ENCODE measurements at regions not wholly inside any gene's neighbourhood (a gene's known extent, or its start where the extent isn't known, plus 50 kb on each side); places are given as distances from the start of the nearest gene placed in this dataset.

GRCh38 chr17:71488851-71489250, 632.0 kb upstream of the SOX9 start:
- no peaks in the 10 kb centered on the region for H3K27me3 ChIP-seq (ENCODE audit: insufficient read depth, low read length, poor library complexity, severe bottlenecking)
- no peaks in the 10 kb centered on the region for H3K36me3 Mint-ChIP-seq
- peaks cover 0 to 7% (median 2%) of the 10 kb centered on the region in 5 donors for H3K9me3 Mint-ChIP-seq
- no peaks in the 10 kb centered on the region for H3K4me1 ChIP-seq (ENCODE audit: insufficient read depth, low read length)
- H3K4me3 ChIP-seq (ENCODE audit: low read length) = no peak overlapping the region
- no peaks in the 10 kb centered on the region for H3K4me1 Mint-ChIP-seq
- no peaks in the 10 kb centered on the region for H3K36me3 ChIP-seq (ENCODE audit: insufficient read depth, low read length)
- ChIA-PET POLR2A (no interaction called here), CTCF (no interaction called here)
- H3K27ac ChIP-seq (ENCODE audit: low read depth, low read length) = no peak overlapping the region
- no peak overlapping the region for H3K27ac Mint-ChIP-seq
- H3K27me3 Mint-ChIP-seq = no peaks in the 10 kb centered on the region
- H3K9me3 ChIP-seq (ENCODE audit: low read length) = no peaks in the 10 kb centered on the region
- DNase-seq = no peak
- H3K4me3 Mint-ChIP-seq = no peak overlapping the region

- POLR2A ChIA-PET = no interaction called here
These were observed 626.6 kb upstream of the SOX9 start for GRCh38 chr17:71494062-71494855.

GRCh38 chr17:71495420-71495819, 625.4 kb upstream of the SOX9 start:
- no peaks in the 10 kb centered on the region for H3K9me3 ChIP-seq (ENCODE audit: low read length)
- ChIA-PET CTCF (no interaction called here), POLR2A (interaction anchor here (0.6 kb wide), 1 partner anchor 139 kb away, joined by 4 read pairs; no protein-coding TSS in a partner anchor)
- H3K27me3 ChIP-seq (ENCODE audit: insufficient read depth, low read length, poor library complexity, severe bottlenecking) = no peaks in the 10 kb centered on the region
- no peaks in the 10 kb centered on the region for H3K4me1 ChIP-seq (ENCODE audit: insufficient read depth, low read length)
- no peaks in the 10 kb centered on the region for H3K27me3 Mint-ChIP-seq
- H3K27ac ChIP-seq (ENCODE audit: low read depth, low read length) = no peak overlapping the region
- H3K9me3 Mint-ChIP-seq = peaks cover 0 to 12% (median 2%) of the 10 kb centered on the region in 5 donors
- H3K27ac Mint-ChIP-seq = no peak overlapping the region
- no peak for DNase-seq
- no peaks in the 10 kb centered on the region for H3K4me1 Mint-ChIP-seq
- no peaks in the 10 kb centered on the region for H3K36me3 Mint-ChIP-seq
- no peaks in the 10 kb centered on the region for H3K36me3 ChIP-seq (ENCODE audit: insufficient read depth, low read length)
- no peak overlapping the region for H3K4me3 ChIP-seq (ENCODE audit: low read length)
- H3K4me3 Mint-ChIP-seq = no peak overlapping the region

More at GRCh38 chr17:71494062-71494855, 626.6 kb upstream of the SOX9 start:
- Histone ChIP-seq H3K4me3 (ENCODE audit: low read length) (no peak overlapping the region), H3K36me3 (ENCODE audit: insufficient read depth, low read length) (no peaks in the 10 kb centered on the region), H3K4me1 (ENCODE audit: insufficient read depth, low read length) (no peaks in the 10 kb centered on the region), H3K27ac (ENCODE audit: low read depth, low read length) (no peak overlapping the region), H3K9me3 (ENCODE audit: low read length) (no peaks in the 10 kb centered on the region), H3K27me3 (ENCODE audit: insufficient read depth, low read length, poor library complexity, severe bottlenecking) (no peaks in the 10 kb centered on the region)
- DNase-seq = no peak
- Mint-ChIP-seq H3K36me3 (no peaks in the 10 kb centered on the region), H3K4me1 (no peaks in the 10 kb centered on the region), H3K4me3 (no peak overlapping the region), H3K9me3 (peaks cover 0 to 12% (median 2%) of the 10 kb centered on the region in 5 donors), H3K27me3 (no peaks in the 10 kb centered on the region), H3K27ac (no peak overlapping the region)
- CTCF ChIA-PET = no interaction called here

- no peaks in the 10 kb centered on the region for H3K4me1 Mint-ChIP-seq
- no peak for DNase-seq
- no peaks in the 10 kb centered on the region for H3K27me3 Mint-ChIP-seq
- H3K4me3 Mint-ChIP-seq = no peak overlapping the region
- no peaks in the 10 kb centered on the region for H3K36me3 ChIP-seq (ENCODE audit: insufficient read depth, low read length)
- no peak overlapping the region for H3K27ac Mint-ChIP-seq
- H3K27ac ChIP-seq (ENCODE audit: low read depth, low read length) = no peak overlapping the region
- POLR2A ChIA-PET = no interaction called here
- H3K27me3 ChIP-seq (ENCODE audit: insufficient read depth, low read length, poor library complexity, severe bottlenecking) = no peaks in the 10 kb centered on the region
- no peaks in the 10 kb centered on the region for H3K4me1 ChIP-seq (ENCODE audit: insufficient read depth, low read length)
- H3K9me3 Mint-ChIP-seq = peaks cover 0 to 12% (median 2%) of the 10 kb centered on the region in 5 donors
- H3K36me3 Mint-ChIP-seq = no peaks in the 10 kb centered on the region
- H3K4me3 ChIP-seq (ENCODE audit: low read length) = no peak overlapping the region
- no peaks in the 10 kb centered on the region for H3K9me3 ChIP-seq (ENCODE audit: low read length)
- CTCF ChIA-PET = no interaction called here
These were observed 624.3 kb upstream of the SOX9 start for GRCh38 chr17:71496552-71496951.

- CTCF ChIA-PET = no interaction called here
- H3K4me3 ChIP-seq (ENCODE audit: low read length) = no peak overlapping the region
- H3K4me1 ChIP-seq (ENCODE audit: insufficient read depth, low read length) = no peaks in the 10 kb centered on the region
- no peak for DNase-seq
- H3K4me3 Mint-ChIP-seq = no peak overlapping the region
- no peaks in the 10 kb centered on the region for H3K9me3 ChIP-seq (ENCODE audit: low read length)
- no peaks in the 10 kb centered on the region for H3K27me3 ChIP-seq (ENCODE audit: insufficient read depth, low read length, poor library complexity, severe bottlenecking)
- no peaks in the 10 kb centered on the region for H3K27me3 Mint-ChIP-seq
- H3K4me1 Mint-ChIP-seq = no peaks in the 10 kb centered on the region
- no peaks in the 10 kb centered on the region for H3K36me3 Mint-ChIP-seq
- no peak overlapping the region for H3K27ac Mint-ChIP-seq
- no peak overlapping the region for H3K27ac ChIP-seq (ENCODE audit: low read depth, low read length)
- POLR2A ChIA-PET = no interaction called here
- H3K36me3 ChIP-seq (ENCODE audit: insufficient read depth, low read length) = no peaks in the 10 kb centered on the region
- H3K9me3 Mint-ChIP-seq = peaks cover 0 to 10% (median 0%) of the 10 kb centered on the region in 5 donors
These were observed 619.9 kb upstream of the SOX9 start for GRCh38 chr17:71500761-71501555.

GRCh38 chr17:71501711-71502110, 619.1 kb upstream of the SOX9 start:
- Mint-ChIP-seq H3K27ac (no peak overlapping the region), H3K4me1 (no peaks in the 10 kb centered on the region), H3K27me3 (no peaks in the 10 kb centered on the region), H3K4me3 (no peak overlapping the region), H3K36me3 (no peaks in the 10 kb centered on the region), H3K9me3 (peaks cover 0 to 15% (median 0%) of the 10 kb centered on the region in 5 donors)
- POLR2A ChIA-PET = no interaction called here
- Histone ChIP-seq H3K4me3 (ENCODE audit: low read length) (no peak overlapping the region), H3K27ac (ENCODE audit: low read depth, low read length) (no peak overlapping the region), H3K4me1 (ENCODE audit: insufficient read depth, low read length) (no peaks in the 10 kb centered on the region), H3K36me3 (ENCODE audit: insufficient read depth, low read length) (no peaks in the 10 kb centered on the region), H3K27me3 (ENCODE audit: insufficient read depth, low read length, poor library complexity, severe bottlenecking) (no peaks in the 10 kb centered on the region), H3K9me3 (ENCODE audit: low read length) (no peaks in the 10 kb centered on the region)
- no peak for DNase-seq
- CTCF ChIA-PET = no interaction called here

- POLR2A ChIA-PET = no interaction called here
- Mint-ChIP-seq H3K27ac (no peak overlapping the region), H3K36me3 (no peaks in the 10 kb centered on the region), H3K4me3 (no peak overlapping the region), H3K27me3 (no peaks in the 10 kb centered on the region), H3K4me1 (no peaks in the 10 kb centered on the region), H3K9me3 (peaks cover 0 to 15% (median 0%) of the 10 kb centered on the region in 5 donors)
- Histone ChIP-seq H3K9me3 (ENCODE audit: low read length) (no peaks in the 10 kb centered on the region), H3K27me3 (ENCODE audit: insufficient read depth, low read length, poor library complexity, severe bottlenecking) (no peaks in the 10 kb centered on the region), H3K4me1 (ENCODE audit: insufficient read depth, low read length) (no peaks in the 10 kb centered on the region), H3K36me3 (ENCODE audit: insufficient read depth, low read length) (no peaks in the 10 kb centered on the region), H3K27ac (ENCODE audit: low read depth, low read length) (no peak overlapping the region), H3K4me3 (ENCODE audit: low read length) (no peak overlapping the region)
- DNase-seq = no peak
- CTCF ChIA-PET = no interaction called here
These were observed 618.4 kb upstream of the SOX9 start for GRCh38 chr17:71502443-71502842.

GRCh38 chr17:71503710-71504465, 616.9 kb upstream of the SOX9 start:
- no peak overlapping the region for H3K4me3 Mint-ChIP-seq
- no peaks in the 10 kb centered on the region for H3K36me3 Mint-ChIP-seq
- H3K27ac Mint-ChIP-seq = no peak overlapping the region
- Histone ChIP-seq H3K36me3 (ENCODE audit: insufficient read depth, low read length) (no peaks in the 10 kb centered on the region), H3K27me3 (ENCODE audit: insufficient read depth, low read length, poor library complexity, severe bottlenecking) (no peaks in the 10 kb centered on the region), H3K4me1 (ENCODE audit: insufficient read depth, low read length) (no peaks in the 10 kb centered on the region), H3K4me3 (ENCODE audit: low read length) (no peak overlapping the region), H3K27ac (ENCODE audit: low read depth, low read length) (no peak overlapping the region), H3K9me3 (ENCODE audit: low read length) (no peaks in the 10 kb centered on the region)
- ChIA-PET POLR2A (no interaction called here), CTCF (no interaction called here)
- H3K27me3 Mint-ChIP-seq = no peaks in the 10 kb centered on the region
- H3K9me3 Mint-ChIP-seq = peaks cover 0 to 15% (median 2%) of the 10 kb centered on the region in 5 donors
- DNase-seq = no peak
- H3K4me1 Mint-ChIP-seq = no peaks in the 10 kb centered on the region

Data from CD8-positive, alpha-beta memory T cell (primary cell).